Central memory CD8-positive, alpha-beta T cell (primary cell): ENCODE measurements at regions not wholly inside any gene's neighbourhood (a gene's known extent, or its start where the extent isn't known, plus 50 kb on each side); places are given as distances from the start of the nearest gene placed in this dataset.
"Not testable (repeated sequence)": the region's sequence is repeated elsewhere in the genome, so short reads cannot be mapped to it uniquely, and the experiment has no call there.

Experiments used
- ATAC-seq: fragments of 150-1000 bp; cut with Tn5 transposase; replicated peaks from 2 replicates; pipeline ENCODE4 v1.10.0; 2022; ENCODE audit warnings: mild to moderate bottlenecking, moderate FRiP score, moderate number of reproducible peaks; ENCODE audit not compliant: poor library complexity, severe bottlenecking; ENCODE audit errors: extremely low read depth
- DNase-seq, 2 donors: peaks; one replicate each; pipeline ENCODE4 v3.0.0; 2021; ENCODE audit warnings: low spot score in 2 of 2
- H3K27ac Mint-ChIP-seq: one replicate; pipeline ENCODE4 v1.8.0; 2022; ENCODE audit warnings: low read depth, mild to moderate bottlenecking, moderate library complexity, mixed read lengths
- H3K27me3 Mint-ChIP-seq: one replicate; pipeline ENCODE4 v1.8.0; 2022; ENCODE audit warnings: mixed read lengths
- H3K36me3 Mint-ChIP-seq: one replicate; pipeline ENCODE4 v1.8.0; 2022; ENCODE audit warnings: mild to moderate bottlenecking, moderate library complexity, mixed read lengths; ENCODE audit not compliant: insufficient read depth
- H3K4me1 Mint-ChIP-seq: one replicate; pipeline ENCODE4 v1.8.0; 2022; ENCODE audit warnings: mixed read lengths
- H3K4me3 Mint-ChIP-seq: one replicate; pipeline ENCODE4 v1.8.0; 2022; ENCODE audit warnings: mild to moderate bottlenecking, moderate library complexity, mixed read lengths
- H3K9me3 Mint-ChIP-seq: one replicate; pipeline ENCODE4 v1.8.0; 2022; ENCODE audit warnings: mixed read lengths

GRCh38 chr14:41230683-41231082 is 376.0 kb upstream of the LRFN5 start:
- Mint-ChIP-seq H3K27me3 (no peaks in the 10 kb centered on the region), H3K4me3 (no peak overlapping the region), H3K27ac (no peak overlapping the region), H3K36me3 (peaks cover 3% of the 10 kb centered on the region), H3K4me1 (no peaks in the 10 kb centered on the region), H3K9me3 (peaks cover 7% of the 10 kb centered on the region)
- ATAC-seq (no peak), DNase-seq (no peak)

- no peaks in the 10 kb centered on the region for H3K27me3 Mint-ChIP-seq
- no peak overlapping the region for H3K27ac Mint-ChIP-seq
- H3K4me1 Mint-ChIP-seq: no peaks in the 10 kb centered on the region
- no peak for DNase-seq
- ATAC-seq: no peak
- H3K9me3 Mint-ChIP-seq: peaks cover 5% of the 10 kb centered on the region
- no peak overlapping the region for H3K4me3 Mint-ChIP-seq
- H3K36me3 Mint-ChIP-seq: peaks cover 3% of the 10 kb centered on the region
Observed at GRCh38 chr14:41229824-41230223, 376.9 kb upstream of the LRFN5 start.

- Mint-ChIP-seq H3K4me1 (no peaks in the 10 kb centered on the region), H3K4me3 (no peak overlapping the region), H3K9me3 (no peaks in the 10 kb centered on the region), H3K36me3 (no peaks in the 10 kb centered on the region), H3K27ac (no peak overlapping the region), H3K27me3 (no peaks in the 10 kb centered on the region)
- no peak for DNase-seq
- no peak for ATAC-seq
Observed at GRCh38 chr14:41225433-41225832, 381.2 kb upstream of the LRFN5 start.

- no peak overlapping the region for H3K27ac Mint-ChIP-seq
- H3K36me3 Mint-ChIP-seq: no peaks in the 10 kb centered on the region
- ATAC-seq (no peak), DNase-seq (no peak)
- no peaks in the 10 kb centered on the region for H3K4me1 Mint-ChIP-seq
- H3K4me3 Mint-ChIP-seq: no peak overlapping the region
- peaks cover 8% of the 10 kb centered on the region for H3K9me3 Mint-ChIP-seq
- no peaks in the 10 kb centered on the region for H3K27me3 Mint-ChIP-seq
Observed at GRCh38 chr14:41222581-41222980, 384.1 kb upstream of the LRFN5 start.

GRCh38 chr14:41214978-41215377 is 391.7 kb upstream of the LRFN5 start:
- H3K36me3 Mint-ChIP-seq, H3K4me1 Mint-ChIP-seq, ATAC-seq, DNase-seq, H3K9me3 Mint-ChIP-seq, H3K27me3 Mint-ChIP-seq, H3K27ac Mint-ChIP-seq, H3K4me3 Mint-ChIP-seq: not testable (repeated sequence)

GRCh38 chr14:41201696-41202095 is 405.0 kb upstream of the LRFN5 start:
- DNase-seq (no peak), ATAC-seq (no peak)

GRCh38 chr14:41187868-41188267 is 418.8 kb upstream of the LRFN5 start:
- ATAC-seq (no peak), DNase-seq (no peak)
- Mint-ChIP-seq H3K9me3 (peaks cover 22% of the 10 kb centered on the region), H3K36me3 (no peaks in the 10 kb centered on the region), H3K4me3 (no peak overlapping the region), H3K4me1 (no peaks in the 10 kb centered on the region), H3K27ac (no peak overlapping the region), H3K27me3 (no peaks in the 10 kb centered on the region)

More at GRCh38 chr14:41201696-41202095, 405.0 kb upstream of the LRFN5 start:
- H3K27me3 Mint-ChIP-seq: no peaks in the 10 kb centered on the region
- H3K4me1 Mint-ChIP-seq: no peaks in the 10 kb centered on the region
- no peak overlapping the region for H3K27ac Mint-ChIP-seq
- no peaks in the 10 kb centered on the region for H3K36me3 Mint-ChIP-seq
- peaks cover 7% of the 10 kb centered on the region for H3K9me3 Mint-ChIP-seq
- H3K4me3 Mint-ChIP-seq: no peak overlapping the region

- Mint-ChIP-seq H3K4me1 (peaks cover 6% of the 10 kb centered on the region), H3K27me3 (no peaks in the 10 kb centered on the region), H3K36me3 (no peaks in the 10 kb centered on the region), H3K27ac (no peak overlapping the region), H3K4me3 (no peak overlapping the region), H3K9me3 (peaks cover 10% of the 10 kb centered on the region)
- ATAC-seq (no peak), DNase-seq (no peak)
Observed at GRCh38 chr14:41171045-41171444, 435.6 kb upstream of the LRFN5 start.

GRCh38 chr14:41167040-41167439 is 439.6 kb upstream of the LRFN5 start:
- H3K9me3 Mint-ChIP-seq: peaks cover 10% of the 10 kb centered on the region
- DNase-seq: no peak
- H3K27me3 Mint-ChIP-seq: no peaks in the 10 kb centered on the region
- peaks cover 6% of the 10 kb centered on the region for H3K4me1 Mint-ChIP-seq
- H3K27ac Mint-ChIP-seq: no peak overlapping the region
- H3K36me3 Mint-ChIP-seq: no peaks in the 10 kb centered on the region
- ATAC-seq: no peak
- no peak overlapping the region for H3K4me3 Mint-ChIP-seq

GRCh38 chr14:41154143-41154807 is 452.4 kb upstream of the LRFN5 start:
- no peak for DNase-seq
- peaks cover 2% of the 10 kb centered on the region for H3K36me3 Mint-ChIP-seq
- H3K4me3 Mint-ChIP-seq: no peak overlapping the region
- H3K4me1 Mint-ChIP-seq: no peaks in the 10 kb centered on the region
- H3K9me3 Mint-ChIP-seq: peaks cover 4% of the 10 kb centered on the region
- no peak for ATAC-seq
- no peak overlapping the region for H3K27ac Mint-ChIP-seq
- H3K27me3 Mint-ChIP-seq: no peaks in the 10 kb centered on the region

GRCh38 chr14:41146391-41146790 is 460.3 kb upstream of the LRFN5 start:
- no peak for DNase-seq
- Mint-ChIP-seq H3K36me3 (peaks cover 1% of the 10 kb centered on the region), H3K27me3 (no peaks in the 10 kb centered on the region), H3K27ac (no peak overlapping the region), H3K4me1 (no peaks in the 10 kb centered on the region), H3K9me3 (peaks cover under 1% of the 10 kb centered on the region), H3K4me3 (no peak overlapping the region)
- no peak for ATAC-seq

GRCh38 chr14:41144370-41144769 is 462.3 kb upstream of the LRFN5 start:
- DNase-seq: no peak
- Mint-ChIP-seq H3K27me3 (no peaks in the 10 kb centered on the region), H3K9me3 (no peaks in the 10 kb centered on the region), H3K27ac (no peak overlapping the region), H3K4me3 (no peak overlapping the region), H3K36me3 (peaks cover 1% of the 10 kb centered on the region), H3K4me1 (no peaks in the 10 kb centered on the region)
- ATAC-seq: no peak

- DNase-seq (no peak), ATAC-seq (no peak)
- H3K4me1 Mint-ChIP-seq: no peaks in the 10 kb centered on the region
- no peaks in the 10 kb centered on the region for H3K27me3 Mint-ChIP-seq
- H3K9me3 Mint-ChIP-seq: no peaks in the 10 kb centered on the region
- no peak overlapping the region for H3K4me3 Mint-ChIP-seq
- H3K36me3 Mint-ChIP-seq: no peaks in the 10 kb centered on the region
- H3K27ac Mint-ChIP-seq: no peak overlapping the region
Observed at GRCh38 chr14:41137741-41138140, 468.9 kb upstream of the LRFN5 start.
